NCI-H2227 treated with DMSO at 0.1 percent for 48 hours (cell line): ENCODE measurements at regions not wholly inside any gene's neighbourhood (a gene's known extent, or its start where the extent isn't known, plus 50 kb on each side); places are given as distances from the start of the nearest gene placed in this dataset.

Experiments
- DNase-seq: peaks from one replicate; lab custom pipeline; 2025; lab: John Stamatoyannopoulos, UW

- no peak for DNase-seq
Measured at GRCh38 chr20:60274717-60275116, 316.5 kb downstream of the CDH26 start.

GRCh38 chr20:60281295-60281694, 323.1 kb downstream of the CDH26 start:
- DNase-seq, result no peak

DNA sequence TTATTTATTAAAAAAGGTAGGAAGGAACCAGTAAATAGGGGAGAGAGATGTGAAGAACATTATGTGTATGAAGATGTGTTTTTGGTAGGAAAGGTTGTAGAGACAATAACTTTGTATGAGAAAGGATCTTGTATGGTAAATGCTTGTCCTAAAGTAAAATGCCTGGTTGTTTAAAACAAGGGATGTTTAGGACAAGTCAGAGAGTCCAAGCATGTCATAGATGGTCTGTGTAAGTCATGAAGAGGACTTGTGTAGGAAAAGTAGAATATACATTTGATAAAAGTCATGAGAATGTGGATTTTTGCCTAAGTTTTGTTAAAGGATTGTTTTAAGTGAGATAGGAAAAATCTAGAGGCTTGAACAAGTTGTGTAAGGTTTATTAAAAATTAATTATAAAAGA, 325.1 kb downstream of the CDH26 start:
- no peak for DNase-seq

DNA sequence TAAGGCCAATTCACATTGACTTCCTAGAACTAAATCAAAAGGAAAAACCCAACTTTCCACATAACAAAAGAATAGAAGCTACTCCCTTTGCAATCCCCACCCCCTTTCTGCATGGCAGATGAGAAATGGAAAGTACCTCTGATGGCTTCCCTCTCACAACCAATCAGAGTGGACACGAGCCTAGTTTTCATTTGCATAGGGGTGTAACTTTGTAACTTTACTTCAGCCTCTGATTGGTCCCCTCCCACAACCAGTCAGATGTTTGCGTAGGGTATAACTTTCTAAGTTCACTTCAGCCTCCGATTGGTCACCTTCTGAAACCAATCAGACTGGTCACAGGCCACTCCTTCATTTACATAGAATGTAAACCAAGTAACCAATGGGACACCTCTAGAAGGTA, 328.5 kb downstream of the CDH26 start:
- no peak for DNase-seq

GRCh38 chr20:60288945-60289344, 330.7 kb downstream of the CDH26 start:
- DNase-seq, result no peak

- DNase-seq, result no peak
Measured at GRCh38 chr20:60292001-60292520, 333.8 kb downstream of the CDH26 start.

- no peak for DNase-seq
Measured at GRCh38 chr20:60294632-60295031, 336.4 kb downstream of the CDH26 start.

DNA sequence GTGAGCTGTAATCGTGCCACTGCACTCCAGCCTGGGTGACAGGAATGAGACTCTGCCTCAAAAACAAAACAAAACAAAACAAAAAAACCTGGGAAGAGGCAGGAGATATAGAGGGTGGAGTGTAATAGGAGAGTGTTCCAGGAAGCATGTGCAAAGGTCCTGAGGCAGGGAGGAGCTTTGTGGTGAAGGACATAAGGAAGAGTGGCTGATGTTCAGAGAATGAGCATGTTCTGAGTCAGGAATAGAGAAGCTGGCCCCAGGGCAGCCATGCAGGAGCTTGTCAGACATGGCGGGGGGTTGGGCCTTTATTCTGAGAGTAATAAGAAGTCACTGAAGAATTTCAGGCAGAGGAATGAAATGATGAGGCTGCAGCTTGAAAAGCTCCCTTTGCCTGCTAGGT, 337.0 kb downstream of the CDH26 start:
- DNase-seq, result no peak

GRCh38 chr20:60297649-60298048, 339.4 kb downstream of the CDH26 start:
- no peak for DNase-seq

- no peak for DNase-seq
Measured at GRCh38 chr20:60298647-60299046, 340.4 kb downstream of the CDH26 start.

DNA sequence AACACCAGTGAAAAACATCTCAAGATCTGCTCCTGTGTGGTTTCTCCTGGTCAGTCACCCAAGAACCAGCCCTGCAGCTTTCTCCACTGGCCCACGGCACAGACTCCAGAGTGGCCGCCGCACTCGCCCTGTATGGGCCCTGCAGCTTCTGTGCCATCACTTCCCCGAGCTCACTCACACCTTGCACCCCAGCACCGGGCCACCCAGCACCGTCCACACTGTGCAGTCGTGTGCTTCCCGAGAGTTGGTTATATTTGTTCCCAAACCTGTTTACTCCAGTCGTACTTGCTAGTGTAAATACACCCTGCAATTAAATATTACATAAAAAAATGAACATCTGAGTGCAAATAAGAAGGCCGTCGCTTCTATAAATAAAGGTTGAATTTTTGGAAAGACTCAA, 341.7 kb downstream of the CDH26 start:
- DNase-seq, result no peak

- no peak for DNase-seq
Measured at GRCh38 chr20:60300374-60300773, 342.2 kb downstream of the CDH26 start.

DNA sequence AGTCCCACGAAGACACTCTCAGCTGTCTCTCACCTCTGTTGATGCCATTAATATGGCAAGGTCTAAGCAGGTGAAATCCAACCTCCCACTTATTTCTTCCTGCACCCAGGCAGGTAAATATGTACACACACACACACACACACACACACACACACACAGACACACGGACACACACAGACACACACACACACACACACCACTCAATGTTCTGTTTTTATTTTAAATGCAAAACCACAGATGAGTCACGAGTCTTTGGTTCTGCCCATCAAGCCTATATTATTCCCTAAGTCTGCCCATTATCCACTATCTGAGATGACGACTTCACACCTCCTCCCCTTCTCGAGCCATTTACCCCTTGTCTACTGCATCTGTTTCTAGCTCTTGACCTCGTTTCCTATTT, 344.7 kb downstream of the CDH26 start:
- DNase-seq, result no peak

DNA sequence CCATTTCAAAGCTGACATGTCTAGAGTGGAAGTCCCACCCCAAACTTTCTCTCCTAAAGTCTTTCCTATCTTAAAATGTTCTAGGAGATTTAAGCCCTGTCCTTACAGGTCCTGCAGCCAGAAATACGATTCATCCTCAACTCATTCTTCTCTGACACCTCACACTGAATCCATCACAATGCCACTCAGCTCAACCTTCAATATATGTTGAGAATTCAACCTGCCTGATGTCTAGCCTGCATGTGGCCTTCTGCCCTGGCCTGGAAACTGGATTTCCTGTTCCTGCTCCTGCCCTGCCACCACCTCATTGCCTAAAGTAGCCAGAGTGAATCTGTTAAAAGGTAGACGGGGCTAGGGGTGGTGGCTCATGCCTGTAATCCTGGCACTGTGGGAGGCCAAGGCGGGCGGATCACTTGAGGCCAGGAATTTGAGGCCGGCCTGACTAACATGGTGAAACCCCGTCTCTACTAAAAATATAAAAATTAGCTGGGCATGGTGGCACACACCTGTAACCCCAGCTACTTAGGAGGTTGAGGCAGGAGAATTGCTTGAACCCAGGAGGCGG, 345.9 kb downstream of the CDH26 start:
- no peak for DNase-seq

DNA sequence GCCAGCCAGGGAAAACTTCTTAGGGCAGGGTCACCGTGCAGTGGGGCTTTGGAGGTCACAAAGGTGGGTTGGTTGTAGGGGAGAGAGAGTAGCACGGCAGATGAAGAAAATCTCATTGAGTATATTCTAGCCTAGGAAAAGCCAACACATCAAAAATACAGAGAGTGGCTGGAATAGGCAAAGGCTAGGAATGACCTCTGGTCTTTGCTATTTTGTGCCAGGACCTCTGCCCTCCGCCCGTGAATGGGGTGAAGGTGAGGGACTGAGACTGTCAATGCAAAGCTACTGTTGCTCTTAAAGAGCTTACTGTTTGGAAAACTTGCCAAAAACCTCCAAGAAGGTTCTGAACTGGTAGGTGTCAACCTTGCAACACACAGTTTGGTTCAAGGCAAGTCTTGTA, 346.7 kb downstream of the CDH26 start:
- DNase-seq, result no peak

DNA sequence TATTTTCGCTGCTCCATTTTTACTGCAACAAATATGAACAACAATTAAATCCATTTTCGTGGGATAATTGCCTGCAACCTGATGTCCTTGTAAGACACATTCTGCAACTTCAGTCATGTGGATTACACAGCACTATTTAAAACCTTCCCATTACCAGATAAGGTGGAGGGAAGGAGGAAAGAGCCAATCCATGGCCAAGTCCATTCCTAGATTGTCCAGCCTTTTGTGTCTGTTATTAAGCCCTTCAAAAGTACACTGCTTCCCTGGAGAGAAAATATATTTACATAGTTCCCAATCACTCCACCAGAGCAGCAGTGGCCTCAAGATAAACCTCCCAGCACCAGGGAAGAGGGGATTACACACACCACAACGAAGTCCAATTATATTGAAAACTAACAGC, 347.9 kb downstream of the CDH26 start:
- no peak for DNase-seq

GRCh38 chr20:60306551-60306950, 348.3 kb downstream of the CDH26 start:
- no peak for DNase-seq

- DNase-seq, result peak; percentile 35
Measured at GRCh38 chr20:60310560-60311349, 352.5 kb downstream of the CDH26 start.

DNA sequence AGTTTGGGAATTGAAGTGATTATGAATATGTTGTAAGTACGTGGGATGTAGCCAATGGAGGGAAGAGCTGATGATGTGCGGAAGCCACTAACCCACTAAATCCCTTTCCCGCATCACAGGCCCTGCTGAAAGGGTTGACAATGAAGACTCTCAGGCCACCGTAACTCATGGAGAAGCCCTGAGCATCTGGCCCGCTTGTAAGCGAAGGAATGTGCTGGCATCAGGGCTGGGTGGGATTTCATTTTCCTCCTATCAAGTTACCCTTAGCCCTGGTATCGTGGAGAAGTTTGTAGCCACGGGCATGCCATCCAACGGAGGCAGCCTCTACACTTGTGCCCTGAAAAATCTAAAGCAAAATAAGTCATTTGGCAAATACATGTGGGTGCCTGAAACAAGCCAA, 355.0 kb downstream of the CDH26 start:
- DNase-seq, result no peak

DNA sequence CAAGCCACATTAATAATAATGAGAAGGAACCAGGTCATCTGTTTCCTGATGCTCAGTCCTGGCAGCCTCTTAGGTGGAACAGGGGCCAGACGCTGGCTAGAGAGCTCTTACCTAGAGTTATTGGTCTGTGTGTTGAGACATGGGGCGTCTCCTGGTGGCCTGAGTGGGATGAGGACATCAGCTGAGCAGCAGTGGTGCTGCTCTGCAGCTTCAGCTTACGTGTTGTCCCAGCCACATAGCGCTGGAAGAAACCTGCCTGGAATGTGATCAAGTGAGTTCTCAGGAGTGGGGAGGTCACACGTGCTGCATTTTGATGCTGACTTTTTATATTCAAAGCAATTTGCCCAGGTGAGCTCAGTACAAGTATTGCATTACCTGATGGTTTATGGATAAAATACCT, 355.4 kb downstream of the CDH26 start:
- no peak for DNase-seq

DNA sequence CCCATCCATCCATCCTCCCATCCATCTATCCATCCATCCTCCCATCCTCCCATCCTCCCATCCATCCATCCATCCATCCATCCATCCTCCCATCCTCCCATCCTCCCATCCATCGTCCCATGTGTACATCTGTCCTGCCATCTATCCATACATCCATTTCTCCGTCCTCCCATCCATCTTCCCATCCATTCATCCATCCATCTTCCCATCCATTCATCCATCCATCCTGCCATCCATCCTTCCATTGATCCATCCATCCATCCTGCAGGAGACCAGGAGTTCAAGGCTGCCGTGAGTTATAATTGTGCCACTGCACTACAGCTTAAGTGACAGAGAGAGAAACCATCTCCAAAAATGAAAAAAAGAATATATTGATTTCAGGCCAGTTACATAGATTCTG, 356.5 kb downstream of the CDH26 start:
- DNase-seq, result no peak

- DNase-seq, result no peak
Measured at GRCh38 chr20:60316476-60317158, 358.4 kb downstream of the CDH26 start.

GRCh38 chr20:60317401-60317800, 359.2 kb downstream of the CDH26 start:
- DNase-seq, result no peak
